ENCODE measurements at regions not wholly inside any gene's neighbourhood (a gene's known extent, or its start where the extent isn't known, plus 50 kb on each side); places are given as distances from the start of the nearest gene placed in this dataset.

DNA sequence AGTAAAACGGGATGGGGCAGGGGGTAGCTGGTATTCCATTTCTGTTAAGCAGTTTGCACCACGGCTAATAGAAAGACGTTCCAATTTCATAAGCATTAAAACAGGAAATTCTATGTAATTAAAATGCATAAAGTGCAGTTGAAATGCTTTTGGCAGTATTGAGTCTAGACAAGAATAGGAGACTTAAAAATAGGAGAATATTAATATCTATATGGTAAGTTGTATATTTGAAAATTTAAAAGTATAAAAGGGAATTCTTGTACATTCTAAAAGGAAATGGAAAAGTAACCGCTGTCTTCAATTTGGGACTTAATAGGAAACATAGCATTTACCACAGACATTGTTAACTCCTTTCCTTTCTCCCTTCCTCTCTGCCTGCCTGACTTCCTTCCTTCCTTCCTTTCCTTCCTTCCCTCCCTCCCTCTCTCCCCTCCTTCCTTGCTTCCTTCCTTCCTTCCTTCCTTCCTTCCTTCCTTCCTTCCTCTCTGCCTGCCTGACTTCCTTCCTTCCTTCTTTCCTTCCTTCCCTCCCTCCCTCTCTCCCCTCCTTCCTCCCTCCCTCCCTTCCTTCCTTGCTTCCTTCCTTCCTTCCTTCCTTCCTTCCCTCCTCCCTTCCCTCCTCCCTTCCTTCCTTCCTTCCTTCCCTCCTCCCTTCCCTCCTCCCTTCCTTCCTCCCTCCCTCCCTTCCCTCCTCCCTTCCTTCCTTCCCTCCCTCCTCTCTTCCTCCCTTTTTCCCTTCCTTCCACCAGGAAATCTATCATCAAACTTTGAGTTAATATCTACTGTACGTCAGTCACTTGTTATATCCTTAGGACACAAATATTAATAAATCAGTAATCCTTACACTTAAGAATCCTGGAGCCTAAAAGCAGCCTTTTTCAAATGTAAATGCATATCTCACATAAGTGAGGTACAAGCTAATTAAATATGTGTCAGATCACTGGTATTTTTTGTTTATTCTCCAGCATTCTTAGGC lies 1049.3 kb downstream of the GALC start:
- TF ChIP-seq, protein P1, sequence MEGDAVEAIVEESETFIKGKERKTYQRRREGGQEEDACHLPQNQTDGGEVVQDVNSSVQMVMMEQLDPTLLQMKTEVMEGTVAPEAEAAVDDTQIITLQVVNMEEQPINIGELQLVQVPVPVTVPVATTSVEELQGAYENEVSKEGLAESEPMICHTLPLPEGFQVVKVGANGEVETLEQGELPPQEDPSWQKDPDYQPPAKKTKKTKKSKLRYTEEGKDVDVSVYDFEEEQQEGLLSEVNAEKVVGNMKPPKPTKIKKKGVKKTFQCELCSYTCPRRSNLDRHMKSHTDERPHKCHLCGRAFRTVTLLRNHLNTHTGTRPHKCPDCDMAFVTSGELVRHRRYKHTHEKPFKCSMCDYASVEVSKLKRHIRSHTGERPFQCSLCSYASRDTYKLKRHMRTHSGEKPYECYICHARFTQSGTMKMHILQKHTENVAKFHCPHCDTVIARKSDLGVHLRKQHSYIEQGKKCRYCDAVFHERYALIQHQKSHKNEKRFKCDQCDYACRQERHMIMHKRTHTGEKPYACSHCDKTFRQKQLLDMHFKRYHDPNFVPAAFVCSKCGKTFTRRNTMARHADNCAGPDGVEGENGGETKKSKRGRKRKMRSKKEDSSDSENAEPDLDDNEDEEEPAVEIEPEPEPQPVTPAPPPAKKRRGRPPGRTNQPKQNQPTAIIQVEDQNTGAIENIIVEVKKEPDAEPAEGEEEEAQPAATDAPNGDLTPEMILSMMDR (IDR thresholded peaks at IDR 0.05; ENCODE audit: borderline replicate concordance, extremely low read depth, low read length, poor library complexity, severe bottlenecking), result no peak
- TF ChIP-seq EZH2 (IDR thresholded peaks at IDR 0.05; ENCODE audit: borderline replicate concordance, low read depth, low read length, severe bottlenecking), result no peak
